Stomach (tissue), 4 donors: ENCODE measurements at regions not wholly inside any gene's neighbourhood (a gene's known extent, or its start where the extent isn't known, plus 50 kb on each side); places are given as distances from the start of the nearest gene placed in this dataset.

Source experiments
- POLR2A ChIP-seq, 4 donors: fragments of 450-650 bp; IDR thresholded peaks; one replicate each; pipeline ENCODE4 v1.6.1; 2016; ENCODE audit warnings: antibody characterized with exemption in 4 of 4, control low read depth in 2 of 4, mild to moderate bottlenecking in 1 of 4, moderate library complexity in 1 of 4
- TF ChIP-seq, protein P1 (sequence below), 7 experiments: fragments of 450-650 bp in 4 of 7; fragments of 200-600 bp in 3 of 7; sonication (generic) in 3 of 7; IDR thresholded peaks; one replicate each; pipeline ENCODE4 v1.5.1; 2016 to 2019; ENCODE audit warnings: antibody characterized with exemption in 7 of 7, control low read depth in 2 of 7, mild to moderate bottlenecking in 1 of 7

- TF ChIP-seq, protein P1, sequence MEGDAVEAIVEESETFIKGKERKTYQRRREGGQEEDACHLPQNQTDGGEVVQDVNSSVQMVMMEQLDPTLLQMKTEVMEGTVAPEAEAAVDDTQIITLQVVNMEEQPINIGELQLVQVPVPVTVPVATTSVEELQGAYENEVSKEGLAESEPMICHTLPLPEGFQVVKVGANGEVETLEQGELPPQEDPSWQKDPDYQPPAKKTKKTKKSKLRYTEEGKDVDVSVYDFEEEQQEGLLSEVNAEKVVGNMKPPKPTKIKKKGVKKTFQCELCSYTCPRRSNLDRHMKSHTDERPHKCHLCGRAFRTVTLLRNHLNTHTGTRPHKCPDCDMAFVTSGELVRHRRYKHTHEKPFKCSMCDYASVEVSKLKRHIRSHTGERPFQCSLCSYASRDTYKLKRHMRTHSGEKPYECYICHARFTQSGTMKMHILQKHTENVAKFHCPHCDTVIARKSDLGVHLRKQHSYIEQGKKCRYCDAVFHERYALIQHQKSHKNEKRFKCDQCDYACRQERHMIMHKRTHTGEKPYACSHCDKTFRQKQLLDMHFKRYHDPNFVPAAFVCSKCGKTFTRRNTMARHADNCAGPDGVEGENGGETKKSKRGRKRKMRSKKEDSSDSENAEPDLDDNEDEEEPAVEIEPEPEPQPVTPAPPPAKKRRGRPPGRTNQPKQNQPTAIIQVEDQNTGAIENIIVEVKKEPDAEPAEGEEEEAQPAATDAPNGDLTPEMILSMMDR (IDR thresholded peaks at IDR 0.05), result no peak
- no peak for TF ChIP-seq POLR2A (IDR thresholded peaks at IDR 0.05)
Observed at GRCh38 chr5:99929806-99930135, 605.4 kb upstream of the FAM174A start.
